A673 (cell line): ENCODE measurements at regions not wholly inside any gene's neighbourhood (a gene's known extent, or its start where the extent isn't known, plus 50 kb on each side); places are given as distances from the start of the nearest gene placed in this dataset.

ENCODE experiments used
- BruUV-seq: library from RNA; stranded (reverse); fragments of 400-500 nt; replicated peaks from 2 replicates; lab custom pipeline; 2021; lab: Mats Ljungman, UMichigan
- CTCF ChIA-PET: fragments of 300-600 bp; sonication (Branson Sonifier 250); formaldehyde crosslinking; loops from one replicate; lab custom pipeline; 2022; ENCODE audit warnings: antibody characterized with exemption; lab: Charles Lee
- POLR2A ChIA-PET: fragments of 300-600 bp; sonication (Branson Sonifier 250); formaldehyde crosslinking; loops from one replicate; lab custom pipeline; 2022; ENCODE audit warnings: antibody characterized with exemption; ENCODE audit not compliant: low non-redundant PET; lab: Charles Lee
- DNase-seq: peaks from one replicate; pipeline ENCODE4 v3.0.0-alpha.2; 2015; ENCODE audit warnings: low spot score
- H3K27ac ChIP-seq: fragments of 200-600 bp; sonication (generic); 2 replicates; pipeline ENCODE4 v1.5.1; 2016; ENCODE audit warnings: mixed run types, low read depth, mild to moderate bottlenecking, mixed read lengths, antibody characterized with exemption, low read length; ENCODE audit not compliant: poor library complexity, severe bottlenecking
- H3K27me3 ChIP-seq: fragments of 200-600 bp; sonication (generic); replicated peaks from 2 replicates; pipeline ENCODE4 v1.6.1; 2017; ENCODE audit warnings: mixed run types, low read depth, mild to moderate bottlenecking, mixed read lengths, antibody characterized with exemption, low read length; ENCODE audit not compliant: insufficient read depth, poor library complexity
- H3K36me3 ChIP-seq: fragments of 200-600 bp; sonication (generic); 2 replicates; pipeline ENCODE4 v1.6.1; 2016; ENCODE audit warnings: mixed run types, mild to moderate bottlenecking, mixed read lengths, antibody characterized with exemption, low read length; ENCODE audit not compliant: insufficient read depth, poor library complexity, severe bottlenecking
- H3K4me1 ChIP-seq: fragments of 200-600 bp; sonication (generic); 2 replicates; pipeline ENCODE4 v1.6.1; 2017; ENCODE audit warnings: mixed run types, mild to moderate bottlenecking, mixed read lengths, antibody characterized with exemption, low read length; ENCODE audit not compliant: insufficient read depth, poor library complexity, severe bottlenecking
- H3K4me3 ChIP-seq: fragments of 200-600 bp; sonication (generic); 2 replicates; pipeline ENCODE4 v1.5.1; 2016; ENCODE audit warnings: low read depth, mixed run types, mild to moderate bottlenecking, mixed read lengths, low read length; ENCODE audit not compliant: poor library complexity, severe bottlenecking
- H3K9me3 ChIP-seq: fragments of 200-600 bp; sonication (generic); 2 replicates; pipeline ENCODE4 v1.6.1; 2016; ENCODE audit warnings: mixed run types, low read depth, mild to moderate bottlenecking, mixed read lengths, antibody characterized with exemption, low read length; ENCODE audit not compliant: poor library complexity, severe bottlenecking
- CTCF ChIP-seq: fragments of 300-800, 200-600 bp; sonication (generic); conservative IDR thresholded peaks from 2 replicates; pipeline ENCODE4 v1.5.1; 2017; ENCODE audit warnings: low read depth, mild to moderate bottlenecking, antibody characterized with exemption, low read length, moderate library complexity, mixed read lengths
- EZH2 ChIP-seq: fragments of 200-600 bp; sonication (generic); IDR thresholded peaks from 2 replicates; pipeline ENCODE4 v1.6.1; 2017; ENCODE audit warnings: borderline replicate concordance, low read depth, mild to moderate bottlenecking, mixed read lengths, antibody characterized with exemption, low read length; ENCODE audit not compliant: poor library complexity, severe bottlenecking
- intact Hi-C: fragments of 100-400 bp; cut with micrococcal nuclease; formaldehyde crosslinking; loops from one replicate; pipeline ENCODE4 v1.10.0; 2022; ENCODE audit not compliant: unreplicated experiment

- Histone ChIP-seq H3K4me3 (no peak overlapping the region), H3K4me1 (peaks cover 20% of the 10 kb centered on the region), H3K36me3 (no peaks in the 10 kb centered on the region), H3K27me3 (no peaks in the 10 kb centered on the region), H3K27ac (no peak overlapping the region), H3K9me3 (peaks cover 10% of the 10 kb centered on the region)
- DNase-seq = no peak
- BruUV-seq = no TSS peak
- POLR2A ChIA-PET = interaction anchor here (0.6 kb wide), 1 partner anchor 46 kb away, joined by 5 read pairs; no protein-coding TSS in a partner anchor
- TF ChIP-seq CTCF (no peak), EZH2 (no peak)
- intact Hi-C loops = loop anchor here (10.0 kb wide), 1 partner anchor 260 kb away; no protein-coding TSS in a partner anchor
- CTCF ChIA-PET = no interaction called here
Measured at GRCh38 chr10:109174526-109174925, 748.8 kb downstream of the XPNPEP1 start.

GRCh38 chr10:109173937-109174336 is 749.4 kb downstream of the XPNPEP1 start:
- peaks cover 15% of the 10 kb centered on the region for H3K4me1 ChIP-seq
- H3K27ac ChIP-seq = no peak overlapping the region
- H3K4me3 ChIP-seq = no peak overlapping the region
- intact Hi-C loops = loop anchor here (10.0 kb wide), 1 partner anchor 259 kb away; no protein-coding TSS in a partner anchor
- TF ChIP-seq CTCF (no peak), EZH2 (no peak)
- no peaks in the 10 kb centered on the region for H3K36me3 ChIP-seq
- peaks cover 10% of the 10 kb centered on the region for H3K9me3 ChIP-seq
- DNase-seq = no peak
- POLR2A ChIA-PET = interaction anchor here (0.6 kb wide), 1 partner anchor 47 kb away, joined by 5 read pairs; no protein-coding TSS in a partner anchor
- H3K27me3 ChIP-seq = no peaks in the 10 kb centered on the region
- CTCF ChIA-PET = no interaction called here
- no TSS peak for BruUV-seq

- ChIA-PET POLR2A (no interaction called here), CTCF (no interaction called here)
- DNase-seq = peak; percentile 45
- H3K27me3 ChIP-seq = no peaks in the 10 kb centered on the region
- H3K4me1 ChIP-seq = peaks cover 9% of the 10 kb centered on the region
- no TSS peak for BruUV-seq
- no peaks in the 10 kb centered on the region for H3K36me3 ChIP-seq
- no peak overlapping the region for H3K4me3 ChIP-seq
- no peak for TF ChIP-seq EZH2
- TF ChIP-seq CTCF = no peak
- H3K9me3 ChIP-seq = peaks cover 10% of the 10 kb centered on the region
- intact Hi-C loops = loop anchor here (10.0 kb wide), 1 partner anchor 258 kb away; no protein-coding TSS in a partner anchor
- no peak overlapping the region for H3K27ac ChIP-seq
Measured at GRCh38 chr10:109173121-109173520, 750.2 kb downstream of the XPNPEP1 start.
